GM04503 (cell line): ENCODE measurements at regions not wholly inside any gene's neighbourhood (a gene's known extent, or its start where the extent isn't known, plus 50 kb on each side); places are given as distances from the start of the nearest gene placed in this dataset.
"Not testable (repeated sequence)": the region's sequence is repeated elsewhere in the genome, so short reads cannot be mapped to it uniquely, and the experiment has no call there.

Experiments
- DNase-seq: peaks from one replicate; pipeline ENCODE4 v3.0.0-alpha.2; 2012; ENCODE audit warnings: low read depth

DNA sequence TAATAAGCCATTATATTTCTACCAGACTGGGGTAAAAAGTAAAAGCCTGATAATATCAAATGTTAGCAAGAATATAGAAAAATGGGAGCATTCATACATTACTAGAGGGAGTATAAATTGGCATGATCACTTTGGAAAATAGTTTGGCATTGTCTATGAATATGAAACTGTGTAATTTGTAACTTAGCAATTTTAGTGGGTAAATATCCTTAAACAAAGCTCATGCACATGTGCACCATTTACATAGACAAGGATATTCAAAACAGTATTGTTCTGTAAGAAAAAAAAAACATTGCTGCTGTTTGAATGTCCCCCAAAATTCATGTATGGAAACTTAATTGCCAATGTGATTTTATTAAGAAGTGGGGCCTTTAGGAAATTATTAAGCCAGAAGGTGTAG is 166.4 kb upstream of the SLC27A6 start:
- DNase-seq: no peak

DNA sequence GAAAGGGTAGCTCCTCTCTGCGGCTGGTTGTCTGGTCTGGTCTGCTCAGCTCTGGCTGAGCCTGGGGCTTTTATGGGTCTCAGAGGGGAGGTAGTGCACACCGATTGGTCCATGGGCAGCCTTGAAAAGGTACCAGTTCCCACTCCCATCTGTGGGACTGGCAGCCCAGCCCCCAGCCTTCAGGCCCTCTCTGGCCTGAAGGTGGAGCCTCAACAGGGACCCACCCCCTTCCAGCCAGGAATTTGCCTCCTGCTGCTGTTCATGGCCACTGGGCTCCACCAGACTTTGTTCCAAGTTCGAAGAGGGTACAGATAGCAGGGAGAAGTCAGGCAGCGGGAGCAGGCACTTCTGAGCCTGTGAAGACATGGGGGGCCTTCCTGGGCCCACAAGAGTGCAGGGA is 165.3 kb upstream of the SLC27A6 start:
- no peak for DNase-seq

DNA sequence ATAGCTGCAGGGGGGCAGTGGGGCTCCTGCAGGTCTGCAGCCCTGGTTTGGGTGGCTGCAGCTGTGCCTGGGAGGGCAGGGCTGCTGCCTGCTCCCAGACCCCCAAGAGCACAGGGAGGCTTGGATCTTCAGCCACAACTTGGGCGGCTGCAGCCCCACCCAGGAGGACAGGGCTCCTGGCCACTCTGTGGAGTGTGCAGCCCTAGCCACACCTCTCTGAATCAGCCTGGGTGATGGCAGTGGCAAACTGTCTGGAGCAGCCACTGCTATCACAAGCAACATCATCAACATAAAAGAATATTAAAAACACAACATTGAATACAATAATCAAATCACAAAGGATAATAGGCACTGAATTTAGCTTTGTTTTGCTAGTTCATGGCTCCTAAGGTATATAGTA is 164.9 kb upstream of the SLC27A6 start:
- no peak for DNase-seq

DNA sequence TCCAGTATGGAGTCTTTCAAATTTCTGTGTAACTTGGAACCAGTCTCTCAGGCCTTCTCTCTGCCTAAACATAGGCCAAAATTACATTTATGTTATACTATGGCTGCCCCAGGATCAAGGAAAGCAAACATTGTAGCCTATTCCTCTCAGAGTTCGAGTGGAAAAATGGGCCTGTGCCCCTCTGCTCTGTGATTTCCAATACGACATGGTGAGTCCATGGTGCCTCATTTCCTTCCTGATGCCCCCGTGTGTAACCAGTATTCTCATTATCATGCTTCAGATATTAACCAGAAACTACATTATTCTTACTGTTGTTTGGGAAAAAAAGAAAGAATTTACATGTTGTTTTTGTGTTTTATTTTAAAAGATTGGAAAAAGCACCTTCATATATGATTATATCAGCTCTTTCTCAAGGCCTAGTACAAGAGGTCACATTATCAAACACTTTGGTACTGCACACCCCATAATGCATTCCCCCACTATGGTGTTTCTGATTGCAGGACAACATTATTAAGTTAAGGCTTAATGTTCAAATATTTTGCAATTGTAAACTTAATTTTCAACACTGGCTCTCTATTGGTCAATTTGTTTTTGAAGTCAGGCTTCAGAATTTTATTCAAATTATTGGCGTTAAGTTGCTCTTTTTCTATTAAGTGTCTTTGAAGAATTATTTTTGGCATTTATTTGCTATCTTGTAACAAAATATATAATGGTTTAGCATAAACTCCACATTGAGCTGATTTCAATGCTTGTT is 151.8 kb upstream of the SLC27A6 start:
- DNase-seq: no peak

DNA sequence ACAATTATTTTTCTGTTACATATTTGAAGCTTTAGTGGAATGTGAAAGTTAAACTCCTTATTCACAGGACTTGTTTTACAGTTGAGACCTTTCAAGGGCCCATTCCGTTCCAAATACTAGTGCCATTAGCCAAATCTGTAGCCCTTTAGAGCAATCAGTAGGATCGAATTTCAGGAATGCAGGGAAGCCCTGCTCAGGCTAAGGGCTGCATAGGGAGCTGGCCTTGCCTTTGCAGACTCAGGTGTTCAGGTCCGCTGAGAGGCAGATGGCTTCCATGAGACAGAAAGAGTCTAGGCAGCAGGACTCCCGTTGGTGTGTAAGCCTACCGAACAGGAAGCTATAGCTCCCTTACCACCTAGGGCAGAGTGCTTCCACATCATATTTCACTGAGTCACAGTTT is 150.1 kb upstream of the SLC27A6 start:
- no peak for DNase-seq

DNA sequence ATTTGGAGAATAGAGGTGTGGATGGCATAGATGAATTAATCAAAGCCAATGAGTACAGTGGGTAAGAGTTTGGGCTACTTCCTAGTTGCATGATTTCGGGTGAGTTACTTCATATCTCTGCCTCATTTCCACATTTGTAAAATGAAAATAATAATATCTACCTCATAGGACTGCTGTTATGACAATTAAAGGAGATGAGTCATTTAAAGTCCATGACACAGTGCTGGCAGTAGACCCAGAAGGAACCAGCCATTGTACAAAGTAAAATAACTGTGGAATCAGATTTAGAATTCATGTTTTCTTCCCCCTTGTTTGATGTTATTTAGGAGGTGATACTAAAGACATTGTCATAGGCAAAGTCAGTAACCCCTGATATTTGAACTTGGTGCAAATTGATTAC is 139.5 kb upstream of the SLC27A6 start:
- no peak for DNase-seq

DNA sequence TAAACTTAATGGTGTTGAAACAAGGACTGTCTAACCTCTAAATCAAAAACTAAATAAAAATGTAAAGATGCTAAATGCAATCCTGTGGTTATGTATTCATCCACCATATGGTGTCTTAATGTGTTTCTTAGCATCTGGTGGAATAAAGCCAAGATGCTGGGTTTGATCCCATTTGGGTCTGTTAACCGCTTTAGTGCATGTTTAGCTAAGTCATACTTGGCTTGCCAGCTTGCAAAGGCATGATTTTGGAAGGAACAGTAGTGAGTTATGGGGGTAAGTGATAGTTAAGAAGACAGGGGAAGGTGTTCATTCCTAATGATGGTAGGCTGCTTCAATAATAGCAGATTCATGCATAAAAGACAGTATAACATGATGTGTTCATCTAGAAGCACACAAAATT is 139.0 kb upstream of the SLC27A6 start:
- no peak for DNase-seq

DNA sequence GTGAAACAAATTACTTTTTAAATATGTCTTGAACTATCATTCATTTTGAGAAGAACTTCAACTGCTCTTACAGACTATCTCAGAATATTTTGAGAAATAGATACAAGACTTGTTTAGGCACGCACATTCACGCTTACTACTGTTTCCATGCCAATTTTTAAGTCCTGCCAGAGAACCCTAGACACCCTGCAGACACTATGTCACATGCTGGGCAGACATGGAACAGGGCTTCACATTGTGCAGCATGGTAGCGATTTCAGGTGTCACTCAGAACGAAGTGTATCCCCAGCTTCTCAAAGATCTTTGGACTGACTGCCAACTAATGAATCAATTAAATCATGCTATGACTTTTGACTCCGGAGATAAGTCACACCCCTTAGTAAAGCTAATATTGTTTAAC is 128.7 kb upstream of the SLC27A6 start:
- DNase-seq: no peak

DNA sequence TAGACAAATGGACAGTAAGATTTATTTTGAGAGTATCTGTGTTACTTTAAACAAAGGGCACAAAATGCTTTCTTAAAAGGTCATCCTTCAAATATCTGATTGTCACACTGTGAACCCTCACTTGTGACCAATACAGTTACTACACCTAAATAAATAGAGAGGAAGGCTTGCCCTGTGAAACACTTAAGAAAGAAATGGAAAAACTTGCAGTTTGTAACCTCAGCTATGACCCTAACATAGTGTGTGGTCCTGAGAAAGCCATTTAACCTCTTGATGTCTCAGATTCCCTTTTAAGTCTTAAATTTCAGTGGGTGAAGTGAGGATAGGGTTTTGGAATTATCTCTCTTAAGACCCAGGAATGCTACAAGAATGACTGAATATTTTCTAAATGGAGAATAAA is 126.7 kb upstream of the SLC27A6 start:
- DNase-seq: no peak

DNA sequence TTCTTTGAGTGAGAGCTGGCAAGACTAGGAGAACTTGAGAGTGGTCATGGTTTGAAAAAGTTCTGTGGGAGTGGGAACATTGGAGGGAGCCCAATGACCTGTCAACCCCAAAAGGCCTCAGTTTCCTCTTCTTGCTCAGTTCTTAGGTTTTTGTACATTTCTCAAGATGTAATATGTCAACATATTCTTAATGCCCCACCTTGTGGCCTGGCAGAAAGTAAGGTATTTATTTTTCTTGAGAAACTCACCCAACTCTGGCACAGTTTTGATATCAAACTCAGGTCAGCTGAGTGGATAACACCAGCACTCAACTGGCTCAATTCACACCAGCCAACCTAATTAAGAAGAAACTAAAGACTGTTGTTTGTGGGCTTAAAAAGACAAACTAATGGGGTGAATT is 123.0 kb upstream of the SLC27A6 start:
- no peak for DNase-seq

DNA sequence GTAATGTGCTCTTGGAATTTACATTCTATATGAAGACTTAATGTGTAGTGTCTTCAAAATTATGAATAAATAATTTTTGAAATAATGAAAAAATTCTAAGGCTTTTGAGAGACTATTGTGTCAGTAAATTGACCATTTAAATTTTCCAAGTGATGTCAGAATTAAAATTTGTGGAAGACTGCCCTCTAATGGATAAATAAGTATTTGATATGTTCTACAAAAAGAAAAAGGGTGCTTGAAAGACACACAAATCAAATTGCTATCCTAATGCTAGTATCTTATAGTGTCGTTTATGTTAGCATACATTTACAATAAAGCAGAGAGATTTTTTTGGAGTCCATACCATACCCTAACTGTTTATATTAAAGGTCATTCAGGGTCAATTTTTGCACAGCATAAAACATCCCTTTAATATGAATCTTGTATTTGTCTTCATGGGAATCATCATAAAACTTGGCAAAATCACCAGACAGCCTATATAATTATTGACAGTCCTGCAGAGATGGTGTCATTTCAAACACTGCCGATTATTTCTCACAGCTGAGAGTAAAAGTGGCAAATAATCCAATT is 120.8 kb upstream of the SLC27A6 start:
- DNase-seq: no peak

DNA sequence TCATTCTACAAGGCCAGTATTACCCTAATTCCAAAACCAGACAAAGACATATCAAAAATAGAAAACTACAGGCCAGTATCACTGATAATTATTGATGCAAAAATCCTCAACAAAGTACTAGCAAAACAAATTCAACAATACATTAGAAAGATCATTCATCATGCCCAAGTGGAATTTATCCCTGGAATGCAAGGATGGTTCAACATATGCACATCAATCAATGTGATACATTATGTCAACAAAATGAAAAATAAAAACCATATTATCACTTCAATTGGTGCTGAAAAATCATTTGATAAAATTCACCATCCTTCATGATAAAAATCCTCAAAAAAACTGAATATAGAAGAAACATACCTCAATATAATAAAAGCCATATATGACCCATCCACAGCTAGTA is 115.2 kb upstream of the SLC27A6 start:
- no peak for DNase-seq

DNA sequence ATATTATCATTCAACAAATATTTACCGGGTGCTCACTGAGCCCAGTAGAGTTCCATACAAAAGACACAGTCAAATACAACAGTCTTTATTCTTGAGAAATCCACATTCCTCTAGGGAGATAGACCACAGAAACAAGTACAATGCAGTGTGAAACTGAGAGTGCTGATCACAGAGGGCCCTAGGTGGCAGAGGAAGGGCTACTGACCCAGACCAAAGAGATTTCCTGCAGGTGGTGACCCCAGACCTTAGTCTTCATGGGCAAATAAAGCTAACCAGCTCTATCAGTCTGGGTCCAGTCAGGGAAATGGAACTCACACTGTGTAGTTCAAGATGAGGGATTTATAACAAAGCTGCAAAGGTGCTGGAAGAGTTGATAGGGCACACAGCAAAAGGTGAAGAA is 110.4 kb upstream of the SLC27A6 start:
- no peak for DNase-seq

DNA sequence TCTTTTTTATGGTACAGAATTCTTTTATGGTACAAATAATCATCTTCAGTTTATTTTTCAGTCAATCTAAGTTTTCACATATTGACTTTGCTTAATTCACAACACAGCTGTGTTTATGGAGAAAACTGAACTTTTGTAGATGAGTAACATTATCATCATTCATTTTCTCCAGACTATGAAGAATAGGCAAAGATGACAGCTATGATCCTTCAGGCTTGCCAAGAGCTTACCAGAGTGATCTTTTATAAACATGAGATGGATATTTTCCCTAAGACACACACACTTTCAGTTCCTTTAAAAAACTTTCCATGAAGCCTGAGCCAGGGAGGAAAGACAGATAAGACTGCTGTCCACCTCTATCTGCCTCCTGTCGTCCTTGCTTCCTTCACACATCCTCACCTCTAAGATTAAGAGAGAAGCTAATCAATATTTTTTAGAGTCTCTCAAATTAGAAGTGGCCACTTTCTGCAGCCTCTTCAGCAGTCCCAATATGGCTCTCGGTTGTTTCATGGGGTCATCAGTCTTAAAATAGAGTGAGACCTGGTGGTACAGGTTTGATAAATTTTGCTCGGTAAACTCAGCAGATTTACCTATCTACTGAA is 108.1 kb upstream of the SLC27A6 start:
- DNase-seq: no peak

DNA sequence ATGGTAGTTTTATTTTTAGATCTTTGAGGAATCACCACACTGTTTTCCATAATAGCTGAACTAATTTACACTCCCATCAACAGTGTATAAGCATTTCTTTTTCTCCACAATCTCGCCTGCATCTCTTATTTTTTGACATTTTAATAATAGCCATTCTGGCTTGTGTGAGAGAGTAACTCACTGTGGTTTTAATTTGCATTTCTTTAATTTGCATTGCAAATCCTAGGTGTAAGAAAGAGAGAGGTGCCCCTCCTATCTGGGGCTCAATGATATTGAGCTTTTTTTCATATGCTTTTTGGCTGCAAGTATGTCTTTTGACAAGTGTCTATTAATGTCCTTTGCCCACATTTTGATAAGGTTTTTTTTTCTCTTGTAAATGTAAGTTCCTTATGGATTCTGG is 106.3 kb upstream of the SLC27A6 start:
- no peak for DNase-seq

DNA sequence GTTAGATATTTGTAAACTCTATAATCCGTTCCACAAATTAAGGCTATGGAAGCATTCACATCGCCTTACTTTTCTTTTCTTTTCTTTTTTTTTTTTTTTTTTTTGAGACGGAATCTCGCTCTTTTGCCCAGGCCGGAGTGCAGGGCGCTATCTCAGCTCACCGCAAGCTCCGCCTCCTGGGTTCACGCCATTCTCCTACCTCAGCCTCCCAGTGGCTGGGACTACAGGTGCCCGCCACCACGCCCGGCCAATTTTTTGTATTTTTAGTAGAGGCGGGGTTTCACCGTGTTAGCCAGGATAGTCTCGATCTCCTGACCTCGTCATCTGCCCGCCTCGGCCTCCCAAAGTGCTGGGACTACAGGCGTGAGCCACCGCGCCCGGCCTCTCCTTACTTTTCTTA is 104.1 kb upstream of the SLC27A6 start:
- not testable (repeated sequence) for DNase-seq

DNA sequence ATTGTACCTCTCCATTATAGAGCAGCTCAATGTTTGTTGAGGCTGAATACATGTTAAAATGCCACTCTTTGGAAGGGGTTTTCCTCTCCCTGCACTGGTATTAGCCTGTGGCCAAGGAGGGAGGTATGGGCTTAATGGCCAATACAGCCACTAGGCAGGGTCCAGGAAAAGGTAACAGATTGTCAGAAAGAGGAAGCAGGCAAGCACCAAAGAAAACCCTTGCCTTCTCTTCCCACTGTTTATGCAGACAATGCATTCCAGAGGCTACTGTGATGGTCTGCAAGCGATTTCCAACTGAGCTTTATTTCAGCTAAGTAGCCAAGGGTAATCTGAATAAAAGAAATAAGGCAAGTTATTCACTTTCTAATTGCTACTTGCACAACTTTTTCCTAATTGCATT is 95.3 kb upstream of the SLC27A6 start:
- no peak for DNase-seq

DNA sequence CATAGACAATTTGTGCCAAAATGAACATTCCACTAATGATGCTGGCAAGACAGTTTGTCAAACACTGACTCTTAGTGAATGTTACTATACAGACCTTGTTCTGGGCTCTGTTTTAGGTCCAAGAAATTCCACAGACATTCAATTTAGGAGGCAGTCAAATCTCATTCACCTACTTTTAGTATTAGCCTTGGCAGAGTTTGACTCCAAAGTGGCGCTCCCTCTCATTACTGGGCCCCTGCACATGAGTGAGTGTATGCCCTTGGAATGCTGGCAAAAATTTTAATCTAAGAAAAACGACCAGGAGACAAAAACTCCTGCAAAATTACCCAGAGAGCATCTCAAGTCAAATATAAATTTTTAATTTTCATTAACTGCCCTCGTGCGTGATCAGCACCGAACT is 94.9 kb upstream of the SLC27A6 start:
- DNase-seq: no peak

DNA sequence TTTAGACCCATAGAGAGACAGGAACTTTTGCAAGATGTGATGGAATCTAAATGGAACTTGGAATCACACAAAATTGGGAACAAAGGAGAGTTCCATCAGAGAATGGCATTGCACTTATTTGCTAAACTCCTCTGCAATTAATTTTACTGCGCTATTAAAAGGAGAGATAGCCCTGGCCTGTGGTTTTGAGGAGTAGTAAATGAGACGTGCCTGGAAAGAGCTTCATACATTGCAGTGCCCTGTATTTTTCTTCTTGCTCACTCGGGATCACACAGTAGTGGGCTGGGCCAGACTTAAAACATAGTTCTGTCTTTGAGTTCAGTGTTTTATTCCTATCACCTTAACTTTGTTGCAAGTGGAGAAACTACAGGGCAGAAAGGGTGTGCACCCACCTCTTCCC is 94.4 kb upstream of the SLC27A6 start:
- no peak for DNase-seq

DNA sequence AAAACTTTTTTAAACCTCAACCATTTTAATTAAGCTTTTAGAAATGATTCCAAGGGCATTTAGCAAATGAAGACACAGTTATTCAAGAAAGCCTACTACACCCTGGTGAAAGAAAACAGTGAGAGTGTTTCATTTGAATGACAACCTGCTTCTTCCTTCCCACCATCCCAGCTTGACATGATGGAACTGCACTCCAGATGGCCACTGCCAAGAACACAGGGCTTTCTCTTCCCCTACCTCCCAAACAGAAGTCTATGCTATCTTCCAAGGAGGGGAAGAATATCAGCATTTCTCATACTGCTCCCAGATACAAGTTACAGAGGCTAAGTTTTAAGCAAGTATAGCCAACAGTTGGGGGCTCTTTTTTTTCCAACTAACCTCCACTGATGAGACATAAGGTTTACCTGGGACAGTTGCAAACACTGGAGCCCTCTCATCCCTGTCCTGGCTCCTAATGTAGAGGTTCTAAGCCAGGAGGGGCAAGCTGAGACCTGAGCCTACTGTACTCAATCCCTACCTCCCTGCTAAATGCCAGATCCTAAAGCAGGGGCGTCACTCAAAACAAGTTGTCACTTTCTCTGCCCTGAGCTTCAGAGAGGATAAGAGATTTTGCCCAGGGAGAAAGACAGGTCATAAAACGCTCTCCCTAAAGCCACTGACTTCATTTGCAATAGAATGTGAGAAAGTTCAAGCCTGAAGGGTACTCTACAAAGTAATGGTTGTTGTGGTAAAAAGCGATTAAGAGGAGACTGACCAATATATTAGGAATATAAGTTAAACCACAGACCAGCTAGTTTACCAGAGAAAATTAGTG is 88.5 kb upstream of the SLC27A6 start:
- no peak for DNase-seq

DNA sequence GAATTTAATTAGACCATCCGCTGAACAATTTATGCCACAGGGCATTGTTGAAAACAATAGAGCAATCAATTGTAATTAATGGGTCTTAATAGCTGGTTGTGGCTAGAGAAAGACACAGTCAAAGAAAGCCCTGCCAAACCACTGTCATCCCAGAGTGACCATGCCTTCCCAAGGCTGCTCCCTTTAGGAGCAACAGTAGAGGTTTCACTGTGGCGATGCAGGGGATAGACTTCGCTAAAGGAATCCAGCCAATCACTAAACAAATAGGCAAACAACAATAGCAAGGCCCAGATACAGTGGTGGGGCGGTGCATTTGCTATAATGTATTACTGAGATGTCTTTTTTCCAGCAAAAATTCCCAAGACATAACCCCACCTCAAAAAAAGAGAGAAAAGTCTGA is 87.8 kb upstream of the SLC27A6 start:
- no peak for DNase-seq

DNA sequence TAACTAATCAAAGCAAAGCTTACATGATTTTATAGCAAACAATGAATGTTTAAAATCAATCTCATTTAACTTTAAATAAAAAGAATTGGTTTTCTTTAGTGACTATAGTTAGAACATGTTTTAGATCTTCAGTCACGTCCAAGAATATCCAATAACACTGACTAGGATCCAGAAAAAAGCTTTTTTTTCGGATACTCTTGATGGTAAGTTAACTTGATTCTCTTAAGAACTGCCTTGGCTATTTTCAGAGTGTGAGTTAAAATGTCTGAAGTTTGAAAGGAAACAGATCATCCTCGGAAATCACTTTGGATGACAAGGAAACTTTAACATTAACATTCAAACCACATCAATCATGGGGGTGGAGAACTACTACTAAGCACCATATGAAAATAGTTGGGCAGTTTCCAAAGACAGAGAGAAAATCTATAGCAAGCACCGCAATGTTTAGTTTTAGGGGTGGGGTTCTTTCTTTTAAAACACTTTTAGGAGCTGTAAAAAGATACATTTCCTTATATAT is 83.7 kb upstream of the SLC27A6 start:
- no peak for DNase-seq
